ENCODE measurements at regions not wholly inside any gene's neighbourhood (a gene's known extent, or its start where the extent isn't known, plus 50 kb on each side); places are given as distances from the start of the nearest gene placed in this dataset.

DNA sequence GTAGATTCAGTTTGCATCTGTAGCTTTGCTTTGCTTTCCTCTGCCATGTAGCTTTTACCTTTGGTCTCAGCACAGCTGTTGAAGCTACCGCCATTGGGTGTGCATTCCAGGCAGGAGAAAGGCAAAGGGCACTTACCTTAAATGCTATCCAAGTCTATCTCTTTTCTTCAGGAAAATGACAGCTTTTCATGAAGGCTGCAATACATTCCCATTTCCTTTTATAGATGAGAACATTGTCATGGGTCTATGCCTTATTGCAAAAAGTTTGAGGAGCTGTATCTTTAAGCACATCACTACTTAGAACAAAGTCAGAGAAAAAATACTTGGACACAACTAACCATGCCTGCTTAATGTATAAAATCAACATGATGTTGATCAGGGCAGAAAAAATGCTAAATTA is 266.8 kb downstream of the DOK5 start:
- H3K27me3 ChIP-seq (ENCODE audit: insufficient read depth, low read length, poor library complexity, severe bottlenecking), result peaks cover 3% of the 10 kb centered on the region
- no peaks in the 10 kb centered on the region for H3K36me3 ChIP-seq (ENCODE audit: insufficient read depth, low read length)
- no peak overlapping the region for H3K4me2 ChIP-seq (ENCODE audit: low read depth, low read length, poor library complexity, severe bottlenecking)
- 0 out of 2 replicates have a peak, but pooled peaks cover 4% of the 10 kb centered on the region for H3K9me2 ChIP-seq (replicated peaks; ENCODE audit: low read depth, low read length)
- no peaks in the 10 kb centered on the region for H3K4me1 ChIP-seq (ENCODE audit: insufficient read depth, low read length, poor library complexity, severe bottlenecking)
- no peak overlapping the region for H3K4me3 ChIP-seq (ENCODE audit: low read length, poor library complexity, severe bottlenecking)
- no peak overlapping the region for H2AFZ ChIP-seq (ENCODE audit: low read length)
- no peak overlapping the region for H3K9ac ChIP-seq (ENCODE audit: low read depth, low read length, poor library complexity, severe bottlenecking)
- H3K79me2 ChIP-seq (ENCODE audit: insufficient read depth, low read length), result no peaks in the 10 kb centered on the region
- H3K9me3 ChIP-seq (ENCODE audit: insufficient read depth, low read depth, low read length), result no peaks in the 10 kb centered on the region
- TF ChIP-seq, protein P1, sequence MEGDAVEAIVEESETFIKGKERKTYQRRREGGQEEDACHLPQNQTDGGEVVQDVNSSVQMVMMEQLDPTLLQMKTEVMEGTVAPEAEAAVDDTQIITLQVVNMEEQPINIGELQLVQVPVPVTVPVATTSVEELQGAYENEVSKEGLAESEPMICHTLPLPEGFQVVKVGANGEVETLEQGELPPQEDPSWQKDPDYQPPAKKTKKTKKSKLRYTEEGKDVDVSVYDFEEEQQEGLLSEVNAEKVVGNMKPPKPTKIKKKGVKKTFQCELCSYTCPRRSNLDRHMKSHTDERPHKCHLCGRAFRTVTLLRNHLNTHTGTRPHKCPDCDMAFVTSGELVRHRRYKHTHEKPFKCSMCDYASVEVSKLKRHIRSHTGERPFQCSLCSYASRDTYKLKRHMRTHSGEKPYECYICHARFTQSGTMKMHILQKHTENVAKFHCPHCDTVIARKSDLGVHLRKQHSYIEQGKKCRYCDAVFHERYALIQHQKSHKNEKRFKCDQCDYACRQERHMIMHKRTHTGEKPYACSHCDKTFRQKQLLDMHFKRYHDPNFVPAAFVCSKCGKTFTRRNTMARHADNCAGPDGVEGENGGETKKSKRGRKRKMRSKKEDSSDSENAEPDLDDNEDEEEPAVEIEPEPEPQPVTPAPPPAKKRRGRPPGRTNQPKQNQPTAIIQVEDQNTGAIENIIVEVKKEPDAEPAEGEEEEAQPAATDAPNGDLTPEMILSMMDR (conservative IDR thresholded peaks at IDR 0.05; ENCODE audit: low read length), result no peak
- TF ChIP-seq EZH2phosphoT487 (IDR thresholded peaks at IDR 0.05; ENCODE audit: borderline replicate concordance), result no peak
- no peaks in the 10 kb centered on the region for H3F3A ChIP-seq (ENCODE audit: low read depth)
- no peaks in the 10 kb centered on the region for H4K20me1 ChIP-seq (ENCODE audit: insufficient read depth, low read length, poor library complexity, severe bottlenecking)

DNA sequence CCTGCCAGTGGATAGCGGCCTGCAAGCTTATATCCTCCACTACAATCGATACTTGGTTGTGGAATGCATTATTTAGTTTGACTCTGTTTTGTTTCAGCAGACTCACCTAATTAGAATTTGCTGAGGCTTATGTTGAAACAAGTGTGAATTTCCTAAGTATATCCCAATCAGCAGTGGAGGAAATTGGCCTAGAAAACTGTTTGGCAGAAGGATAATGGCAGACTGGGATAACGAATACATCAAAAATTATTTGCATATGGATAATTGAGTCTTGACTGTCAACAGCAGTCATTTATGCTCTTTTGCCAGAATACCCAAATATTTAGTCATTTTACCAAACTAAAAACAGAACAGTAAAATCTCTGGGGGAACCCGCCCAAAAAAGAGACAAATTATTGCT is 261.0 kb downstream of the DOK5 start:
- no peak overlapping the region for H3K4me2 ChIP-seq (ENCODE audit: low read depth, low read length, poor library complexity, severe bottlenecking)
- H3K79me2 ChIP-seq (ENCODE audit: insufficient read depth, low read length), result no peaks in the 10 kb centered on the region
- no peaks in the 10 kb centered on the region for H3K4me1 ChIP-seq (ENCODE audit: insufficient read depth, low read length, poor library complexity, severe bottlenecking)
- no peaks in the 10 kb centered on the region for H3K9me2 ChIP-seq (replicated peaks; ENCODE audit: low read depth, low read length)
- no peaks in the 10 kb centered on the region for H3K36me3 ChIP-seq (ENCODE audit: insufficient read depth, low read length)
- no peak for TF ChIP-seq EZH2phosphoT487 (IDR thresholded peaks at IDR 0.05; ENCODE audit: borderline replicate concordance)
- TF ChIP-seq, protein P1 (conservative IDR thresholded peaks at IDR 0.05; ENCODE audit: low read length), result no peak
- no peaks in the 10 kb centered on the region for H3F3A ChIP-seq (ENCODE audit: low read depth)
- no peak overlapping the region for H3K9ac ChIP-seq (ENCODE audit: low read depth, low read length, poor library complexity, severe bottlenecking)
- H3K27me3 ChIP-seq (ENCODE audit: insufficient read depth, low read length, poor library complexity, severe bottlenecking), result peaks cover 3% of the 10 kb centered on the region
- no peak overlapping the region for H2AFZ ChIP-seq (ENCODE audit: low read length)
- H3K9me3 ChIP-seq (ENCODE audit: insufficient read depth, low read depth, low read length), result no peaks in the 10 kb centered on the region
- H3K4me3 ChIP-seq (ENCODE audit: low read length, poor library complexity, severe bottlenecking), result no peak overlapping the region
- no peaks in the 10 kb centered on the region for H4K20me1 ChIP-seq (ENCODE audit: insufficient read depth, low read length, poor library complexity, severe bottlenecking)

DNA sequence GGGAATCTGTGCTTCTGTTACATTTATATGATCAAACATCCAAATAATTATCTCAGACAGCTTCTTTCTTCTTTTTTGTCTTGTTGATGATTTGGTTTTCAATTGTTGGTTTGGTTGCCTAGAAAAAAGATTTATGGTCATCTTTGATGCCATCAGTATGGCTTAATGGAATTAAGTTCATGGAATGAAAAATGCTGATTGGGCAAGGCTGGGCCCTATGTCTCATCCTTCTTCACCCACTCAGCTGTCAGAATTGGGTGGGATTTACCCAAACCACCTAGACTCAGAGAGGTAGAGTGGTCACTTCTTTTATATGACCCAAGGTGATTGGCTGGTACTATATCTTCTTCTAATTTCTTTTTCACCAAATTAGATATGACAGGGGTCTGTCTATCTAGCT is 258.3 kb downstream of the DOK5 start:
- no peak overlapping the region for H3K9ac ChIP-seq (ENCODE audit: low read depth, low read length, poor library complexity, severe bottlenecking)
- peaks cover 3% of the 10 kb centered on the region for H3K27me3 ChIP-seq (ENCODE audit: insufficient read depth, low read length, poor library complexity, severe bottlenecking)
- no peaks in the 10 kb centered on the region for H4K20me1 ChIP-seq (ENCODE audit: insufficient read depth, low read length, poor library complexity, severe bottlenecking)
- H3K9me2 ChIP-seq (replicated peaks; ENCODE audit: low read depth, low read length), result no peaks in the 10 kb centered on the region
- no peak overlapping the region for H3K4me3 ChIP-seq (ENCODE audit: low read length, poor library complexity, severe bottlenecking)
- H3K4me2 ChIP-seq (ENCODE audit: low read depth, low read length, poor library complexity, severe bottlenecking), result no peak overlapping the region
- no peak for TF ChIP-seq EZH2phosphoT487 (IDR thresholded peaks at IDR 0.05; ENCODE audit: borderline replicate concordance)
- TF ChIP-seq, protein P1 (conservative IDR thresholded peaks at IDR 0.05; ENCODE audit: low read length), result no peak
- H3K36me3 ChIP-seq (ENCODE audit: insufficient read depth, low read length), result no peaks in the 10 kb centered on the region
- H3K4me1 ChIP-seq (ENCODE audit: insufficient read depth, low read length, poor library complexity, severe bottlenecking), result no peaks in the 10 kb centered on the region
- H3K79me2 ChIP-seq (ENCODE audit: insufficient read depth, low read length), result no peaks in the 10 kb centered on the region
- no peaks in the 10 kb centered on the region for H3F3A ChIP-seq (ENCODE audit: low read depth)
- H3K9me3 ChIP-seq (ENCODE audit: insufficient read depth, low read depth, low read length), result no peaks in the 10 kb centered on the region
- H2AFZ ChIP-seq (ENCODE audit: low read length), result no peak overlapping the region
